ENCODE measurements at regions not wholly inside any gene's neighbourhood (a gene's known extent, or its start where the extent isn't known, plus 50 kb on each side); places are given as distances from the start of the nearest gene placed in this dataset.

- TF ChIP-seq GATA3 (IDR thresholded peaks at IDR 0.05; ENCODE audit: low read depth, low read length): no peak
- TF ChIP-seq GATA2 (IDR thresholded peaks at IDR 0.05; ENCODE audit: low read depth, low read length): no peak
Observed at GRCh38 chr11:113554526-113554925, 79.3 kb upstream of the DRD2 start.

- TF ChIP-seq GATA3 (IDR thresholded peaks at IDR 0.05; ENCODE audit: low read depth, low read length) (no peak), GATA2 (IDR thresholded peaks at IDR 0.05; ENCODE audit: low read depth, low read length) (no peak)
Observed at GRCh38 chr11:113553915-113554314, 78.7 kb upstream of the DRD2 start.

- TF ChIP-seq GATA3 (IDR thresholded peaks at IDR 0.05; ENCODE audit: low read depth, low read length): no peak
- no peak for TF ChIP-seq GATA2 (IDR thresholded peaks at IDR 0.05; ENCODE audit: low read depth, low read length)
Observed at GRCh38 chr11:113553235-113553634, 78.0 kb upstream of the DRD2 start.

- TF ChIP-seq GATA2 (IDR thresholded peaks at IDR 0.05; ENCODE audit: low read depth, low read length) (no peak), GATA3 (IDR thresholded peaks at IDR 0.05; ENCODE audit: low read depth, low read length) (no peak)
Observed at GRCh38 chr11:113552271-113552670, 77.1 kb upstream of the DRD2 start.

GRCh38 chr11:113551645-113552044 is 76.4 kb upstream of the DRD2 start:
- no peak for TF ChIP-seq GATA3 (IDR thresholded peaks at IDR 0.05; ENCODE audit: low read depth, low read length)
- no peak for TF ChIP-seq GATA2 (IDR thresholded peaks at IDR 0.05; ENCODE audit: low read depth, low read length)

- peak; percentile 43 for TF ChIP-seq GATA2 (IDR thresholded peaks at IDR 0.05; ENCODE audit: low read depth, low read length)
- no peak for TF ChIP-seq GATA3 (IDR thresholded peaks at IDR 0.05; ENCODE audit: low read depth, low read length)
Observed at GRCh38 chr11:113549611-113550578, 74.7 kb upstream of the DRD2 start.

- TF ChIP-seq GATA3 (IDR thresholded peaks at IDR 0.05; ENCODE audit: low read depth, low read length): no peak
- TF ChIP-seq GATA2 (IDR thresholded peaks at IDR 0.05; ENCODE audit: low read depth, low read length): no peak
Observed at GRCh38 chr11:113549061-113549460, 73.9 kb upstream of the DRD2 start.

- TF ChIP-seq GATA3 (IDR thresholded peaks at IDR 0.05; ENCODE audit: low read depth, low read length): no peak
- no peak for TF ChIP-seq GATA2 (IDR thresholded peaks at IDR 0.05; ENCODE audit: low read depth, low read length)
Observed at GRCh38 chr11:113547739-113548138, 72.5 kb upstream of the DRD2 start.

GRCh38 chr11:113546757-113547507 is 71.7 kb upstream of the DRD2 start:
- TF ChIP-seq GATA2 (IDR thresholded peaks at IDR 0.05; ENCODE audit: low read depth, low read length): no peak
- TF ChIP-seq GATA3 (IDR thresholded peaks at IDR 0.05; ENCODE audit: low read depth, low read length): no peak

GRCh38 chr11:113542420-113542819 is 67.2 kb upstream of the DRD2 start:
- TF ChIP-seq GATA3 (IDR thresholded peaks at IDR 0.05; ENCODE audit: low read depth, low read length) (no peak), GATA2 (IDR thresholded peaks at IDR 0.05; ENCODE audit: low read depth, low read length) (no peak)

GRCh38 chr11:113540416-113541330 is 65.5 kb upstream of the DRD2 start:
- TF ChIP-seq GATA3 (IDR thresholded peaks at IDR 0.05; ENCODE audit: low read depth, low read length) (no peak), GATA2 (IDR thresholded peaks at IDR 0.05; ENCODE audit: low read depth, low read length) (no peak)

- TF ChIP-seq GATA2 (IDR thresholded peaks at IDR 0.05; ENCODE audit: low read depth, low read length): no peak
- no peak for TF ChIP-seq GATA3 (IDR thresholded peaks at IDR 0.05; ENCODE audit: low read depth, low read length)
Observed at GRCh38 chr11:113538451-113539412, 63.5 kb upstream of the DRD2 start.

GRCh38 chr11:113534625-113535024 is 59.4 kb upstream of the DRD2 start:
- TF ChIP-seq GATA3 (IDR thresholded peaks at IDR 0.05; ENCODE audit: low read depth, low read length): no peak
- TF ChIP-seq GATA2 (IDR thresholded peaks at IDR 0.05; ENCODE audit: low read depth, low read length): no peak

Measured in SH-SY5Y (cell line).